ENCODE measurements at regions not wholly inside any gene's neighbourhood (a gene's known extent, or its start where the extent isn't known, plus 50 kb on each side); places are given as distances from the start of the nearest gene placed in this dataset.

- H3F3A ChIP-seq (ENCODE audit: control insufficient read depth, insufficient read depth), result no peaks in the 10 kb centered on the region
- no peaks in the 10 kb centered on the region for H3K27me3 ChIP-seq (ENCODE audit: control insufficient read depth, low read length)
- no peaks in the 10 kb centered on the region for H3K79me2 ChIP-seq (ENCODE audit: control insufficient read depth, low read length)
Measured at GRCh38 chr7:51446356-51446755, 129.7 kb upstream of the COBL start.

GRCh38 chr7:51444936-51445335, 128.3 kb upstream of the COBL start:
- no peak overlapping the region for H3K4me3 ChIP-seq (ENCODE audit: low read length)
- H3K4me2 ChIP-seq (ENCODE audit: low read length), result no peak overlapping the region
- no peaks in the 10 kb centered on the region for H3F3A ChIP-seq (ENCODE audit: control insufficient read depth, insufficient read depth)

More at GRCh38 chr7:51446356-51446755, 129.7 kb upstream of the COBL start:
- H3K9me2 ChIP-seq (replicated peaks; ENCODE audit: control insufficient read depth, low read length), result no peaks in the 10 kb centered on the region
- H3K9me3 ChIP-seq (ENCODE audit: control insufficient read depth, insufficient read depth, low read length), result peaks cover 13% of the 10 kb centered on the region; the same call in 1 of the 2 replicates
- H3K36me3 ChIP-seq (ENCODE audit: control insufficient read depth, low read length), result no peaks in the 10 kb centered on the region
- no peak overlapping the region for H3K4me3 ChIP-seq (ENCODE audit: low read length)
- no peak overlapping the region for H3K4me2 ChIP-seq (ENCODE audit: low read length)
- H3K27ac ChIP-seq (ENCODE audit: low read depth, low read length), result no peak overlapping the region
- H4K20me1 ChIP-seq (ENCODE audit: control insufficient read depth, insufficient read depth, low read depth, low read length), result no peaks in the 10 kb centered on the region
- H3K4me1 ChIP-seq (ENCODE audit: control insufficient read depth, low read length), result no peaks in the 10 kb centered on the region
- TF ChIP-seq EZH2phosphoT487 (IDR thresholded peaks at IDR 0.05; ENCODE audit: borderline replicate concordance, low read length), result no peak
- TF ChIP-seq CTCF (IDR thresholded peaks at IDR 0.05; ENCODE audit: low read depth, low read length, poor library complexity, severe bottlenecking), result no peak

GRCh38 chr7:51430480-51431086, 114.0 kb upstream of the COBL start:
- H3K9me2 ChIP-seq (replicated peaks; ENCODE audit: control insufficient read depth, low read length), result no peaks in the 10 kb centered on the region
- H3K79me2 ChIP-seq (ENCODE audit: control insufficient read depth, low read length), result no peaks in the 10 kb centered on the region
- H3K4me3 ChIP-seq (ENCODE audit: low read length), result no peak overlapping the region
- no peak overlapping the region for H3K27ac ChIP-seq (ENCODE audit: low read depth, low read length)
- no peaks in the 10 kb centered on the region for H3K9me3 ChIP-seq (ENCODE audit: control insufficient read depth, insufficient read depth, low read length)
- no peaks in the 10 kb centered on the region for H3F3A ChIP-seq (ENCODE audit: control insufficient read depth, insufficient read depth)
- no peak overlapping the region for H3K4me2 ChIP-seq (ENCODE audit: low read length)
- H3K36me3 ChIP-seq (ENCODE audit: control insufficient read depth, low read length), result no peaks in the 10 kb centered on the region
- no peaks in the 10 kb centered on the region for H3K4me1 ChIP-seq (ENCODE audit: control insufficient read depth, low read length)
- H3K27me3 ChIP-seq (ENCODE audit: control insufficient read depth, low read length), result no peaks in the 10 kb centered on the region
- H4K20me1 ChIP-seq (ENCODE audit: control insufficient read depth, insufficient read depth, low read depth, low read length), result no peaks in the 10 kb centered on the region
- TF ChIP-seq CTCF (IDR thresholded peaks at IDR 0.05; ENCODE audit: low read depth, low read length, poor library complexity, severe bottlenecking), result peak; percentile 90
- TF ChIP-seq EZH2phosphoT487 (IDR thresholded peaks at IDR 0.05; ENCODE audit: borderline replicate concordance, low read length), result no peak

More at GRCh38 chr7:51444936-51445335, 128.3 kb upstream of the COBL start:
- Histone ChIP-seq H3K4me1 (ENCODE audit: control insufficient read depth, low read length) (no peaks in the 10 kb centered on the region), H3K27ac (ENCODE audit: low read depth, low read length) (no peak overlapping the region), H3K9me3 (ENCODE audit: control insufficient read depth, insufficient read depth, low read length) (peaks cover 5% of the 10 kb centered on the region; the same call in 1 of the 2 replicates), H3K27me3 (ENCODE audit: control insufficient read depth, low read length) (no peaks in the 10 kb centered on the region), H4K20me1 (ENCODE audit: control insufficient read depth, insufficient read depth, low read depth, low read length) (no peaks in the 10 kb centered on the region), H3K9me2 (replicated peaks; ENCODE audit: control insufficient read depth, low read length) (no peaks in the 10 kb centered on the region), H3K36me3 (ENCODE audit: control insufficient read depth, low read length) (no peaks in the 10 kb centered on the region), H3K79me2 (ENCODE audit: control insufficient read depth, low read length) (no peaks in the 10 kb centered on the region)
- TF ChIP-seq EZH2phosphoT487 (IDR thresholded peaks at IDR 0.05; ENCODE audit: borderline replicate concordance, low read length) (no peak), CTCF (IDR thresholded peaks at IDR 0.05; ENCODE audit: low read depth, low read length, poor library complexity, severe bottlenecking) (no peak)

All from DOHH2 (cell line).